Astrocyte (in vitro differentiated cells and primary cell): ENCODE measurements at regions not wholly inside any gene's neighbourhood (a gene's known extent, or its start where the extent isn't known, plus 50 kb on each side); places are given as distances from the start of the nearest gene placed in this dataset.

Experiments used
- EZH2 ChIP-seq: IDR thresholded peaks from 2 replicates; pipeline ENCODE4 v1.6.1; 2012; ENCODE audit warnings: mild to moderate bottlenecking, low read length, inconsistent platforms; ENCODE audit not compliant: insufficient read depth
- TF ChIP-seq, protein P1 (sequence below): IDR thresholded peaks from 2 replicates; pipeline ENCODE4 v1.5.1; 2011; ENCODE audit warnings: low read depth, mild to moderate bottlenecking, inconsistent platforms, low read length, moderate library complexity; ENCODE audit not compliant: insufficient read depth

DNA sequence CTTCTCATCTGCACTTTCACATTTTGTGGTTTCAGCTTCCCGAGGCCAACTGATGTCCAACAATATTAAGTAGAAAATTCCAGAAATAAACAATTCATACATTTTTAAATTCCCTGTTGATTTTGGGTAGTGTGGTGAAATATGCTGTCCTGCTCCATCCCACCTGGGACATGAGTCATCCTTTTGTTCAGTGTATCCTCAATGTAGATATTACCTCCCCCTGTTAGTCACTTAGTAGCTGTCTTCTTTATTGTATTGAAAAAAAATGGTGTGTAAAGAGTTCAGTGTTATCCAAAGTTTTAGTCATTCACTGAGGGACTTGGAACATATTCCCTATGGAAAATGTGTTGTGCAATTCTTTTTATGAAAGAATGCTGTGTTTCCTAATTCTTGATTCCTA lies 348.1 kb downstream of the SOCS6 start:
- TF ChIP-seq EZH2 = no peak
- TF ChIP-seq, protein P1, sequence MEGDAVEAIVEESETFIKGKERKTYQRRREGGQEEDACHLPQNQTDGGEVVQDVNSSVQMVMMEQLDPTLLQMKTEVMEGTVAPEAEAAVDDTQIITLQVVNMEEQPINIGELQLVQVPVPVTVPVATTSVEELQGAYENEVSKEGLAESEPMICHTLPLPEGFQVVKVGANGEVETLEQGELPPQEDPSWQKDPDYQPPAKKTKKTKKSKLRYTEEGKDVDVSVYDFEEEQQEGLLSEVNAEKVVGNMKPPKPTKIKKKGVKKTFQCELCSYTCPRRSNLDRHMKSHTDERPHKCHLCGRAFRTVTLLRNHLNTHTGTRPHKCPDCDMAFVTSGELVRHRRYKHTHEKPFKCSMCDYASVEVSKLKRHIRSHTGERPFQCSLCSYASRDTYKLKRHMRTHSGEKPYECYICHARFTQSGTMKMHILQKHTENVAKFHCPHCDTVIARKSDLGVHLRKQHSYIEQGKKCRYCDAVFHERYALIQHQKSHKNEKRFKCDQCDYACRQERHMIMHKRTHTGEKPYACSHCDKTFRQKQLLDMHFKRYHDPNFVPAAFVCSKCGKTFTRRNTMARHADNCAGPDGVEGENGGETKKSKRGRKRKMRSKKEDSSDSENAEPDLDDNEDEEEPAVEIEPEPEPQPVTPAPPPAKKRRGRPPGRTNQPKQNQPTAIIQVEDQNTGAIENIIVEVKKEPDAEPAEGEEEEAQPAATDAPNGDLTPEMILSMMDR = no peak
